Naive B cell (primary cell): ENCODE measurements at regions not wholly inside any gene's neighbourhood (a gene's known extent, or its start where the extent isn't known, plus 50 kb on each side); places are given as distances from the start of the nearest gene placed in this dataset.

Experiments used
- ATAC-seq, 2 donors: fragments of 150-1000 bp; cut with Tn5 transposase; 2 replicates each; pipeline ENCODE4 v1.10.0; 2021; ENCODE audit warnings: low read depth in 2 of 2, mild to moderate bottlenecking in 2 of 2, moderate library complexity in 2 of 2
- DNase-seq: peaks from one replicate; pipeline ENCODE4 v3.0.0; 2022
- H3K27ac Mint-ChIP-seq, 6 donors: one replicate each; pipeline ENCODE4 v1.8.0; 2020 to 2022; ENCODE audit warnings: mild to moderate bottlenecking in 6 of 6, mixed read lengths in 6 of 6, moderate library complexity in 5 of 6, inconsistent platforms in 2 of 6
- H3K27me3 Mint-ChIP-seq, 3 donors: one replicate each; pipeline ENCODE4 v1.8.0; 2021 to 2022; ENCODE audit warnings: mixed read lengths in 3 of 3, mild to moderate bottlenecking in 1 of 3
- H3K36me3 Mint-ChIP-seq, 2 donors: one replicate each; pipeline ENCODE4 v1.8.0; 2020 to 2022; ENCODE audit warnings: mixed read lengths in 2 of 2, inconsistent platforms in 1 of 2, mild to moderate bottlenecking in 1 of 2
- H3K4me1 Mint-ChIP-seq, 3 donors: one replicate each; pipeline ENCODE4 v1.8.0; 2020 to 2022; ENCODE audit warnings: mixed read lengths in 3 of 3, inconsistent platforms in 1 of 3, mild to moderate bottlenecking in 1 of 3, moderate library complexity in 1 of 3
- H3K4me3 Mint-ChIP-seq, 8 donors: one replicate each; pipeline ENCODE4 v1.8.0; 2020 to 2022; ENCODE audit warnings: mild to moderate bottlenecking in 8 of 8, mixed read lengths in 8 of 8, moderate library complexity in 8 of 8, inconsistent platforms in 2 of 8
- H3K9me3 Mint-ChIP-seq, 7 donors: one replicate each; pipeline ENCODE4 v1.8.0; 2020 to 2022; ENCODE audit warnings: mixed read lengths in 7 of 7, mild to moderate bottlenecking in 5 of 7, inconsistent platforms in 2 of 7, moderate library complexity in 1 of 7

DNA sequence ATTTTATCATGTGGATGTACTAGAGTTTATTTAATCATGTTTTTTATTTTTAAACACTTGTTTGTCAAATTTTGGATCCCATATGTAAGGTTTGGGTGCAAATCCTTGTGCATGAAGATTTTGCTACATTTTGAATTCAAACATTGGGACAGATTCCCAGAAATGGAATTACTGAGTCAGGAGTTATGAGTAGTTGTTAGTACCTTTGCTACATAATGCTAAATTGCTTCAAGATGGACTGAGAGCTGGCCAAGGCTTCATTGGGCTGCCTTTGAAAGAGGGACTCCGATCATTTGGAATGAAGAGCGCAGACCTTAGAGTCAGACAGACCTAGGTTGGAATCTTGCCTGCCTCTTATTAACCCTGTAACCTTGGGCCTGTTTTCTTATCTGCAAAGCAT, 154.9 kb upstream of the PWP1 start:
- Mint-ChIP-seq H3K4me1 (peaks cover 11 to 20% (median 14%) of the 10 kb centered on the region in 3 donors), H3K9me3 (peaks cover 0 to 15% (median 7%) of the 10 kb centered on the region in 7 donors), H3K27ac (no peak overlapping the region), H3K36me3 (peaks cover 0 to 10% of the 10 kb centered on the region in 2 donors), H3K27me3 (no peaks in the 10 kb centered on the region), H3K4me3 (no peak overlapping the region)
- ATAC-seq (no peak), DNase-seq (no peak)

DNA sequence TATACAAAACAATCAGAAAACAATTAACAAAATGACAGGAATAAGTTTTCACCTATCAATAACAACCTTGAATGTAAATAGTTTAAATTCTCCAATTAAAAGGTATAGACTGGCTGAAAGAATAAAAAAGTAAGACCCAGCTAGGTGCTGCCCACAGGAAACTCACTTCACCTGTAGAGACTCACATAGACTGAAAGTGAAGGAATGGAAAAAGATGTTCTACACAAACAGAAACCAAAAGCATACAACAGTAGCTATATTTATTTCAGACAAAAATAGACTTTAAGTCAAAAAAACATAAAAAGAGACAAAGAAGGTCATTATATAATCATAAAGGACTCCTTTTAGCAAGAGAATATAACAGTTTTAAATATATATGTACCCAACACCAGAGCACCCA, 152.4 kb upstream of the PWP1 start:
- no peak for DNase-seq
- peaks cover 11 to 20% (median 14%) of the 10 kb centered on the region in 3 donors for H3K4me1 Mint-ChIP-seq
- peak overlapping the region in 5 of 8 donors; percentile 9 to 59 (median 48) for H3K4me3 Mint-ChIP-seq
- peaks cover 0 to 15% (median 7%) of the 10 kb centered on the region in 7 donors for H3K9me3 Mint-ChIP-seq
- peak overlapping the region in 5 of 6 donors; percentile 1 to 55 (median 34) for H3K27ac Mint-ChIP-seq
- ATAC-seq: no peak
- peaks cover 0 to 10% of the 10 kb centered on the region in 2 donors for H3K36me3 Mint-ChIP-seq
- no peaks in the 10 kb centered on the region for H3K27me3 Mint-ChIP-seq

DNA sequence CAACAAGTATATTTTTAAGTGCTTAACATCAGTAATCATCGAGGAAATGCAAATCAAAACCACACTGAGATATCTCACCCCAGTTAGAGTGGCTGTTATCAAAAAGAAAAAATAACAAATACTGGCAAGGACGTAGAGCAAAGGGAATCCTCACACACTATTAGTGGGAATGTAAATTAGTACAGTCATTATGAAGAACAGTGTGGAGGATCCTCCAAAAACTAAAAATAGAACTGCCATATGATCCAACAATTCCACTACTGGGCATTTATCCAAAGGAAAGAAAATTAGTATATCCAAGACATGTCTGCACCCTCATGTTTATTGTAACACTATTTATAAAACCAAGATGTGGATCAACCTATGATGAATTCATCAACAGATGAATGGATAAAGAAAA, 149.0 kb upstream of the PWP1 start:
- Mint-ChIP-seq H3K27me3 (no peaks in the 10 kb centered on the region), H3K36me3 (peaks cover 0 to 21% of the 10 kb centered on the region in 2 donors), H3K4me1 (peaks cover 11 to 20% (median 14%) of the 10 kb centered on the region in 3 donors), H3K9me3 (peaks cover 7 to 19% (median 9%) of the 10 kb centered on the region in 7 donors), H3K27ac (peak overlapping the region in 1 of 6 donors; percentile 3), H3K4me3 (no peak overlapping the region)
- DNase-seq (no peak), ATAC-seq (no peak)

DNA sequence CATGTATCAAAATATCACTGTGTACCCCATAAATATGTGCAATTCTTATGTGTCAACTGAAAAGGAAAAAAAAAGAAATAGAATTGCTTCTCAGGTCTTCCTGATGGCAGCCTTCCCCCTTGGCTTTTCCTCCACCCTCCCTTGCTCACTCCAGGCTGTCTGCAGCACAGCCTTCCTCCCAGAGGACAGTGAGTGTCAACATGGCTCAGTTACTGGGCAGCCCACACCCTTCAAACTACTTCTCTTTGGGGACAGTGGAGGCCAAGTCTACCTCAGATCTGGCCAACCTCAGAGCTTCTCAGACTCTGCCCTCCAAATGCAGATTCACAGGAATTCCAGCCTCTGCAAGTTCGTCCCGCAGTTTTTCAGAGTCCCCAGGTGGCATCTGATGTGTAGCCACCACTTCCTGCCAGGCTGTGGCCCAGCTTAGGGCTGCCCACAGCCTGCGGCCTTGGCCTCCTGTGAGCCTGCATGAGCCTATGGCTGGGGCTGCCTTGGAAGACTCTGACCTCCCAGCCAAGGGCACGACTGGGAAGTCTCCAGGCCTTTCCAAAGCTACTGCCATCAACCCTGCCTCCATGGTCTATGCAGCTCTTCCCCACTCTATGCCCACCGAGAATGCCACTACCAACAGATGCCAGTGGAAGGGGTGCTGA, 148.0 kb upstream of the PWP1 start:
- Mint-ChIP-seq H3K27me3 (no peaks in the 10 kb centered on the region), H3K27ac (peak overlapping the region in 1 of 6 donors; percentile 31), H3K4me1 (peaks cover 11 to 15% (median 14%) of the 10 kb centered on the region in 3 donors), H3K9me3 (peaks cover under 1 to 19% (median 7%) of the 10 kb centered on the region in 7 donors), H3K4me3 (no peak overlapping the region), H3K36me3 (peaks cover 0 to 21% of the 10 kb centered on the region in 2 donors)
- ATAC-seq (no peak), DNase-seq (no peak)

DNA sequence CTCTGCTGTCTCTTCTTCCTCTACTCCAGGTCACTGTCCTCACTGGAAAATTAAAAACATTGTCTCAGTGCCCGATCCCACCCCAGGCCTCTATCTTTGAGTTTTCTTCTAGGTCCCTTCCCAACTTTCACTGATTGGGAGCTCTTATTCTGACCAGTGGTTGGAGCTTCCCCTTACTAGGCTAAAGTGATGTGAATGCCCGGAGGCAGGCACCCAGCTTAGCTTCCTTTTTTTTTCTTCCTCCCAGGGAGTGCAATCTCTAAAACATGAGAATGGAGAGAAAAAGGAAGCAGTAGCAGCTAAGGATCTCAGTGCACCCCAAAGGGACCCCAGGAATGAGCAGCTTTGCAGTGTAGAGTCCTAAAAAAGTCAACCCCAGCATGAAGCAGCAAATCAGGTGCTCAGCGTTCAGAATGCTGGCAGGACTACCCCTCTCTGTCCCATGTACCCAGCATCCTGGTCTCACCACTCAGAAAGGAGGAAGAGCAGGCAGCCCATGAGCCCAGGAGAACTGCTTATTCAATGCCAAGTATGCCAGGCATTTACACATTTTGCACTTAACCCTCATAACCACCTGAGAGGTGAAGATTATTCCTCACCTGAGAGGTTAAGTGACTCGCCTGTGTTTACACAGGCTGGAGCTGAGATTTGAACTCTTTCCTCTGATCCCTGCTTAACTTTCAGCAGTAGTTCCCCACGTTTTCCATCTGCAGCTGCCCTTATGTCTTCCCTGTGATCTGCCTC, 146.2 kb upstream of the PWP1 start:
- peaks cover 0 to 15% of the 10 kb centered on the region in 2 donors for H3K36me3 Mint-ChIP-seq
- no peak overlapping the region for H3K4me3 Mint-ChIP-seq
- ATAC-seq (no peak), DNase-seq (no peak)
- H3K27me3 Mint-ChIP-seq: no peaks in the 10 kb centered on the region
- peak overlapping the region in 2 of 6 donors; percentile 35 to 43 for H3K27ac Mint-ChIP-seq
- peaks cover 0 to 11% (median 4%) of the 10 kb centered on the region in 7 donors for H3K9me3 Mint-ChIP-seq
- H3K4me1 Mint-ChIP-seq: peaks cover 0 to 3% (median under 1%) of the 10 kb centered on the region in 3 donors

DNA sequence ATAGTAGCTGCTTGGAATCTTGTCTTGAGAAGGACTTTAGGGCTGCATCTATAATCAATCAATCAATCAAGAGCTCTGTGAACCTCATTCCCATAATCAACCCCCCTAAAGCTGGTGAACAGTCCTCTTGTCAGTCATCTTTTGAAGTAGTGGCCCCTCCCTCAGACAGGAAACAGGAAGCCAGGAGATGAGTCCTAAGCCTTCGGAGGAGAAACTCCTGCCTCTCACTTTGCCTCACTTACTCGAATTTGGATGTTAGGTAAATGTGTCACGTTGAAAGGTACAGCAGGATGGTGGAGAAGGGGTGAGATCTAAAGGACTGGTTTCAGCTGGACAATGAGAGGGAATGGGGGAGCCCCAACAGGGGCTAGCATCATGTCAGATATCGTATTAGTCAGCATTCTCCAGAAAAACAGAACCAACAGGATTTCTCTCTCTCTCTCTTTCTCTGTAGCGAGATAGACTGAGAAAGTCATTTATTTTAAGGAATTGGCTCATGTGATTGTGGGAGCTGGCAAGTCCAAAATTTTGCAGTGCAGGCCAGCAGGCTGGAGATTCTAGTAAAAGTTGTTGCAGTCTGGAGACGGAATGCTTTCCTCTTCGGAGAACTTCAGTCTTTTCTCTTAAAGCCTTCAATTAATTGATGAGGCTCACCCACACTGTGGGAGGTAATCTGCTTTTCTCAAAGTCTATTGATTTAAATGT, 144.4 kb upstream of the PWP1 start:
- no peaks in the 10 kb centered on the region for H3K27me3 Mint-ChIP-seq
- no peak for DNase-seq
- no peak overlapping the region for H3K4me3 Mint-ChIP-seq
- peak overlapping the region in 1 of 6 donors; percentile 38 for H3K27ac Mint-ChIP-seq
- H3K36me3 Mint-ChIP-seq: peaks cover 0 to 11% of the 10 kb centered on the region in 2 donors
- peaks cover 0 to under 1% (median under 1%) of the 10 kb centered on the region in 3 donors for H3K4me1 Mint-ChIP-seq
- H3K9me3 Mint-ChIP-seq: peaks cover 0 to 7% (median 2%) of the 10 kb centered on the region in 7 donors
- no peak for ATAC-seq

DNA sequence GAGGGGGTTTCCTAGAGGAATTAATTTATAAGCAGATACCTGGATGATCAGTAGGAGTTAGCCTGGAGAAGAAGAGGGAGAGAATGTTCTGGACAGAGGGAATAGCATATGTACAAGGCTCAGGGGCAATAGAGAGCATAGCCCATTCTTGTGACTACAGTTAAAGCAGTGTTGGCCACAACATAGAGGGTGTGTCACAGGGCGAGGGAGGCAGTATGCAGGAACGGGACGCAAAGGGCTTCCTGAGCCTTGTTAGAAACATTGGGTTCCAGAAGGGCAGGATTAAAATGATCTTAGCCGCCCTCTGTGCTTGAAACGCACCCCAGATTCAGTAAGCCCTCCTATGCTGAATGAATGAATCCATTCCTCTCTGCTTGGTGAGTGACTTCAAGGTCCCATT, 142.2 kb upstream of the PWP1 start:
- peaks cover 0 to 18% of the 10 kb centered on the region in 2 donors for H3K36me3 Mint-ChIP-seq
- H3K4me3 Mint-ChIP-seq: no peak overlapping the region
- H3K27ac Mint-ChIP-seq: no peak overlapping the region
- ATAC-seq (no peak), DNase-seq (no peak)
- H3K9me3 Mint-ChIP-seq: peaks cover 0 to 16% (median 7%) of the 10 kb centered on the region in 7 donors
- peaks cover 8 to 15% (median 14%) of the 10 kb centered on the region in 3 donors for H3K4me1 Mint-ChIP-seq
- H3K27me3 Mint-ChIP-seq: no peaks in the 10 kb centered on the region

DNA sequence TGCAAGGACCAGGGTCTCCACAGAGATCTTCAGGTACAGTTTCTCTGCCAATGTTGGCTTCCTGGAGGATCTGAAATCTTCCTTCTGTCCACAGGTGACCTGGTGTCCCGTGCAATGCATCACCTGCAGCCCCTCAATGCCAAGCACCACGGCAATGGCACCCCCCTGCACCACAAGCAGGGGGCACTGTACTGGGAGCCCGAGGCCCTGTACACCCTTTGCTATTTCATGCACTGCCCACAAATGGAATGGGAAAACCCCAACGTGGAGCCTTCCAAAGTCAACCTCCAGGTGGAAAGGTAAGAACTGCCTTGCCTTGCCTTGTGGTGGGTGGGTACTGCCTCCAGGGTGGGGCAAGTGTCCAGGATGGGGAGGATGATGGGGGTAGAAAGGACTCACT, 141.8 kb upstream of the PWP1 start:
- DNase-seq (no peak), ATAC-seq (no peak)
- Mint-ChIP-seq H3K4me1 (peaks cover 8 to 15% (median 14%) of the 10 kb centered on the region in 3 donors), H3K27me3 (no peaks in the 10 kb centered on the region), H3K27ac (no peak overlapping the region), H3K4me3 (no peak overlapping the region), H3K9me3 (peaks cover 2 to 16% (median 7%) of the 10 kb centered on the region in 7 donors), H3K36me3 (peaks cover 0 to 18% of the 10 kb centered on the region in 2 donors)

DNA sequence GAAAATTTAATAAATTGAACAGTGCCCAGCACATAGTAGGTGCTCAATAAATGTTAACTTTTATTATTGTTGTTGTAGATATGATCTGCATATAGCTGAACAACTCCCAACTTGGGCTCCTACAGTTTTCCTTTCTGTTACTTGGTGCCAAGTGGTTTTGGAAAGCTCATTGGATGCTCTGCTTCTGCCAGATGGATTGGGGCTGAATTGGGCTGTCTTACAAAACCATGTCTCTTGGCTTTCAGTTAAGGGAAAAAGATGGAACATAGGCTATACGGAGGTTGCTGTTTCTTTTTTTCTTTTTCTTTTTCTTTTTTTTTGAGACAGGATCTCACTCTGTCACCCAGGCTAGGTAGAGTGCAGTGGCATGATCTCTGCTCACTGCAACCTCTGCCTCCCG, 140.7 kb upstream of the PWP1 start:
- Mint-ChIP-seq H3K27ac (peak overlapping the region in 1 of 6 donors; percentile 34), H3K4me1 (peaks cover 8 to 15% (median 14%) of the 10 kb centered on the region in 3 donors), H3K9me3 (peaks cover 4 to 20% (median 13%) of the 10 kb centered on the region in 7 donors), H3K36me3 (peaks cover 0 to 12% of the 10 kb centered on the region in 2 donors), H3K27me3 (no peaks in the 10 kb centered on the region), H3K4me3 (no peak overlapping the region)
- DNase-seq (no peak), ATAC-seq (no peak)

DNA sequence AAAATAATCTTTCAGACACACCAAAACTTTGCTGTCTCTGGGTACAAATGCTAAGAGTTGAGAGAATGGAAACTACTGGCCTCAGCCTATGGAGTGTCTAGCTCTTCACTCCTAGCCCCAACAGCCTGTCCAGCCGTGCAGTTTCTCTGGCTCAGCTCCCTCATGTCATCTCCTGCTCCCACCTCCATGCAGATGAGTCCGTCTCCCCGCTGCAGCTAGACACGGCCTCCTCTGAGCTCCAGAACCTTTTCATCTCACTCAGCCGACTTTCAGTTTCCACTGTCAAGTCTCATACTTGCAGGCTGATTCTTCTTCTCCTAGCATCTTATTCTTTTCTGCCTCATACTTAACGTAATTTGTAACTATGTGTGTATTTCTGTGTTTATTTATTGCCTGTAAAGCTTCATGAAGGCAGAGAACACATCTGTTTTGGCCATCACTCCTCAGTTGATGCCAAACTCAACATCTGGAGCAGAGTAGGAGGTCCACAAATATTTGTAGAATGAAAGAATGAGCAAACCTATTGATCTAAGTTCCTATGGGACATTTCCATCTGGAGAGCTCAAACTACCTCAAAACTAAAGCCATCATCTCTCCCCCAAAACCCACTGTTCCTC, 139.8 kb upstream of the PWP1 start:
- peaks cover 0 to 8% of the 10 kb centered on the region in 2 donors for H3K36me3 Mint-ChIP-seq
- ATAC-seq: no peak
- no peak overlapping the region for H3K4me3 Mint-ChIP-seq
- H3K9me3 Mint-ChIP-seq: peaks cover 4 to 21% (median 14%) of the 10 kb centered on the region in 7 donors
- peak overlapping the region in 3 of 6 donors; percentile 25 to 66 (median 39) for H3K27ac Mint-ChIP-seq
- peaks cover 8 to 15% (median 14%) of the 10 kb centered on the region in 3 donors for H3K4me1 Mint-ChIP-seq
- no peaks in the 10 kb centered on the region for H3K27me3 Mint-ChIP-seq
- no peak for DNase-seq

DNA sequence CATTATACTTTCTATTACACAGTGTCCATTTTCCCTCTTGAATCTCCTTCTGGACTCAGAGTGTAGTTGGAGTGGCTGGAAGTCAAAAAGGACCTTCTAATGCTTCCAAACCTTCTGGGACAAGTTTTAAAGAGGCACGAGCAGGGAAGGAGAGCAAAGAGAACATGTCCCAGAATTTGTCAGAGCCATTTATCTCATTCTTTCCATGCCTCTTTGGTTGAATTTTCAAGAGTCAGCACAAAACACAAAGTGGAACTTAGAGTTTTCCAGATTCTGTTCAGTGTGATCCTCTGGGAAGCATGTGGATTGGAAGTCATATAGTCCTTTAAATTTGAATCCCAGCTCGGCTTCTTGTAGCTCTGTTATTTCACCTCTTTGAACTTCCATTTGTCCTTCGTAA, 138.2 kb upstream of the PWP1 start:
- Mint-ChIP-seq H3K27ac (peak overlapping the region in 3 of 6 donors; percentile 63 to 88 (median 76)), H3K4me1 (peaks cover 8 to 15% (median 14%) of the 10 kb centered on the region in 3 donors), H3K36me3 (peaks cover 0 to 8% of the 10 kb centered on the region in 2 donors), H3K4me3 (no peak overlapping the region), H3K9me3 (peaks cover 4 to 21% (median 14%) of the 10 kb centered on the region in 7 donors), H3K27me3 (no peaks in the 10 kb centered on the region)
- DNase-seq (no peak), ATAC-seq (no peak)

DNA sequence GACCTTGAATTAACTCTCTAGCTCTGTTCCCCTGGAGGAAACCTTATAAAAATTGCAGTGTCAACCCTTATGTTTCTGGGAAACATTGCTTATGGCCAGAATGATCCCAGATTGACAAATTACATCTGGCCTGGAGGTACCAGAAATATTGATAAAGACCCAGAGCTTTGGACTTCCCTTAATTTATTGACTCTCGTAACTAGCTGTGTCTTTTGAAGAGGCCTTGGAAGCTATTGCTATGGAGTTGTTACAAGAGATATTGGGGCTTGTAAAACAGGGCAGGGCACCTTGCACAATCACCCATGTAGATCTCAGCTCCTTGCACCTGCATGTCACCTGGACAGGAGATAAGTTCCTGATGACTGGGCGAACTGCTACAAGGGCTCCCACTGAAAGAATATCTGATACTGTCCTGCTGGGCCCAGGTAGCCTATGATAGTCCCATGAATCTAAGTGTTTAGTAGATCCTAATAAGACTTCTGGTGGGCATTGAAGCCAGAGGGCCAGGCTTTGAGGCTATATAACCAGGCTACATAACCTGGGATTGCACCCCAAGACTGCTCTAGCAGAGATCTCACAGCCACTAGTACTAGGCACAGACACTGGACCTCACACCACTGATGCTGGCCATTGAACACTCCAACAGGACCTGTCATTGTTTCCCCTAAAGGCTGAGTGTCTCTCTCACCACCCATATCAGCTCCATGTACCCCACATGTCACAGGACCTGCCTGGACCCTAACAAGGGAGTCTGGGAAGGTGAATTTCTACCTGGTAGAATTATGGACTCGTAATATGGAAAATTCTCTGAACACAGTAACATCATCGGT, 135.7 kb upstream of the PWP1 start:
- Mint-ChIP-seq H3K4me1 (peaks cover 8 to 15% (median 14%) of the 10 kb centered on the region in 3 donors), H3K9me3 (peaks cover 4 to 19% (median 14%) of the 10 kb centered on the region in 7 donors), H3K27me3 (no peaks in the 10 kb centered on the region), H3K36me3 (peaks cover 0 to 8% of the 10 kb centered on the region in 2 donors), H3K4me3 (peak overlapping the region in 1 of 8 donors; percentile 20), H3K27ac (peak overlapping the region in 1 of 6 donors; percentile 60)
- ATAC-seq (no peak), DNase-seq (no peak)
